HG02852 (cell line): ENCODE measurements at regions not wholly inside any gene's neighbourhood (a gene's known extent, or its start where the extent isn't known, plus 50 kb on each side); places are given as distances from the start of the nearest gene placed in this dataset.
"Not testable (repeated sequence)": the region's sequence is repeated elsewhere in the genome, so short reads cannot be mapped to it uniquely, and the experiment has no call there.

Experiments used
- ATAC-seq: cut with Tn5 transposase; IDR thresholded peaks from one replicate; pipeline ENCODE4 v1.9.1; 2021; ENCODE audit warnings: mild to moderate bottlenecking, moderate library complexity; ENCODE audit not compliant: unreplicated experiment

DNA sequence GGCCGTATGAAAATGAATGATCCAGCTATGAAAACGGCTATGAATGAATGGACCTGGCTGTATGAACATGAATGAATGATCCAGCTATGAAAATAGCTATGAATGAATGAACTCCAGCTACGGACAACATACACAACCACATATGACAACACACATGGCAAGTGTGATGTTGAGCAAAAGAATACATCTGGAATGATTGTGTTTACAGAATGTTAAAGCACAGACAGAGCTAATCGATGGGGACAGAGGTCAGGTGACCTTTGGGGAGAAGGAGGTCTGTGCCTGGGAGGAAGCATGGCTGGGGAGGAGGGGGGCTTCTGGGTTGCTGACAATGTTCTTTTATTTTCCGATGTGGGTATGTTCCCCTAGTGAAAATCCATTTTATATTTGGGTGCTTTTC is 174.0 kb upstream of the WSCD1 start:
- ATAC-seq: no peak

DNA sequence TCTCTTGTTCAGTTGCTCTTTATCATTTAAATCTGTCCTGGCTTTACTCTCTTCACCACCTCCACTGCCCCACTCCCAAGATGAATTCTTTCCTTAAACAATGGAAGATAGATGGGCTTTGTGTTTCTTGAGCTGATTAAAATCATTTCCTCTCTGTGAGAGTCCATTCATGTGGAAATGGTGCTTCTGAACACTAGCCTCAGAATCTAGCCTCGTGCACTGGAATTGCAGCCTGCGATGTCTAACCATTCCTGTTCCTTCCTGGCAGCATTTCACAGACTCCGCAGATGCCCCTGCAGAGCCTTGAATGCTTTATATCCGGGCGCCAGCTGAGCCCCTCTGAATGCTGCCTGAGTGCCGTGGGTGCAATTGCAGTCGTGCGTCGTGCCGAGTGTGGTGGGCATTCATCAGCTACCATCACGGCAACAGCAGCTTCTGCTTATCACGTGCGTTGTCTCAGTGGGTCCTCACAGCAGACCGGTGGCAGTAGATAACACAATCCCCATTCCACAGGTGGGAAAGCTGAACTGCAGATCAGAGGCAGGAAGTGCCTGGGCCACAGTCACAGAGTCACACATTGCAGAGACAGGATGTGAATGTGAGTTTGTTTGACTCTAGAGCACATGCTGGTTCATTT is 172.8 kb upstream of the WSCD1 start:
- no peak for ATAC-seq

DNA sequence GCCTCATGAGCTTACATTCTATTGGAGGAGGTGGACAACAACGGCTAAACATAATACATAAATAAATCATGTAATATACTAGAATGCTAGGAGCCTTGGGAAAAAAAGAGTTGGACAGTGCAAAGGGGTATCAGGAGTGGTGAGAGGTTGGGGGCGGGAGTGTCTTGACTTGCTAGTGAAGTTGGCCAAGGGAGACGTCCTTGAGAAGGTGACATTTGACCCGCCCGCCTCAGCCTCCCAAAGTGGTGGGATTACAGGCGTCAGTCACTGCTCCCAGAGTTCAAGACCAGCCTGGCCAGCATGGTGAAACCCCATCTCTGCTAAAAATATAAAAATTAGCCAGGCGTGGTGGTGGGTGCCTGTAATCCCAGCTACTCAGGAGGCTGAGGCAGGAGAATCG is 172.2 kb upstream of the WSCD1 start:
- not testable (repeated sequence) for ATAC-seq

DNA sequence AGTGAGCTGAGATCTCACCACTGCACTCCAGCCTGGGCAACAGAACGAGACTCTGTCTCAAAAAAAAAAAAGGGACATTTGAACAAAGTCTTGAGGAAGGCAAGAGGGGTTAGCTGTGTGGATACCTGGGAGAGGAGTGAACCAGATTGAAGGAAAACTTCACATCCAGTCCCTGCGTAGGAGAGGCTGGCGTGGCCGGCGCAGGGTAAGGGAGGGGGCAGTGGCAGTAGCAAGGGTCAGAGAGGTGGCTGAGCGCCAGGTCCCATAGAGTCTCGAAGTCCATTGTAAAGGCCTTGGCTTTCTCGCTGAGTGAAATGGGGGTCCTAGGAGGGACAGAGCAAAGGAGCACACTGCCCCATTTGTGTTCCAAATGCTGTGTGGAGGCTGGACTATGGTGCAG is 171.8 kb upstream of the WSCD1 start:
- ATAC-seq: no peak

DNA sequence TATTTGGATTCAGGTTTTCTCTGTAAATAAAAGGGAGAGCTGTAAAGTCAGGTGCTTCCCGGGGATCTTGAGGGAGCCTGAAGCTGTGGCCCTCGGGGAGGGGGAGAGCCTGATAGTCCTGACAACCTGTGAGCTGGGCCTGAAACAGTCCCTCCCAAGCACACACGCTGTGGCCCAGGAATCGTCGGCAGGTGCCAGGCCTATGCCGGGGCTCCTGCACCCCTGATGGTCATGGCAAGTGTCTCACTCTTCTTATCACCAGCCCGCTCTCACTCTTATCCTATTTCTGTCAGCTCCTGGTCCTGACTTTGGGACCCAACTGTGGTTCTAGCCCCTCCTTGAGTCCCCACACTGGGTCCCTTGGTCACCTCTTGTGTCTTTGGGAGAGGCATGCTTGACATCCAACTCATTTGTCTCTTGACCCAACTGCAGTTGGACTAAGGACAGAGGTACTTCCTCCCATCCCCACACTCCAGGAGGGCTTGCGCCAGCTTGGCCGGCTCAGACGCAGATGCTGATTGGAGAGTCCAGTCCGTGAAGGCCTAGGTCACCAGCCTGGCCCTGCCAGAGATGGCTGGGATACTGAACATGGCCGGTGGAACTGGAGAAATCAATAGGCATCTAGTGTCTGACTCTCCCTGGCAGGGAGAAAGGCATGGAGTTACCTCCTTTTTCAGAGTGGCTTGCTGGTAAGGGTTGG is 170.5 kb upstream of the WSCD1 start:
- no peak for ATAC-seq

DNA sequence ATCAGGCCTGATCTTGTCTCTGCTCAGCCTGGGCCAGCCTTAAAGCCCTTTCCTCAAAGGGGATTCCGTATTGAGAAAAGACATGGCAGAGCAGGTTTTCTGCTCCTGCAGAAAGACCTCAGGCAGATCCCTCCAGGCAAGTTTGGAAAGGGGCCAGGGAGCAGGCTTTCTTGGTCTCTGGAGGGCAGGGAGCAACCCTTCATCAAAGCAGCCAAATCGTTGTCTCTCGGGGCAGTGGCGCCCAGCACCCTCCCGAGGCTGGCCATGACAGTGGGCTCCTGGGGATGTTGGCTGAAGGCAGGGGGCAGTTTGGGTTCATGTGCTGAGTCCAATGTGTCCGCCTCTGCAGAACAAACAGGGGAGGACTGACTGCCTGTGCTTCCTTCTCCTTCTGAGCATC is 168.4 kb upstream of the WSCD1 start:
- ATAC-seq: no peak

DNA sequence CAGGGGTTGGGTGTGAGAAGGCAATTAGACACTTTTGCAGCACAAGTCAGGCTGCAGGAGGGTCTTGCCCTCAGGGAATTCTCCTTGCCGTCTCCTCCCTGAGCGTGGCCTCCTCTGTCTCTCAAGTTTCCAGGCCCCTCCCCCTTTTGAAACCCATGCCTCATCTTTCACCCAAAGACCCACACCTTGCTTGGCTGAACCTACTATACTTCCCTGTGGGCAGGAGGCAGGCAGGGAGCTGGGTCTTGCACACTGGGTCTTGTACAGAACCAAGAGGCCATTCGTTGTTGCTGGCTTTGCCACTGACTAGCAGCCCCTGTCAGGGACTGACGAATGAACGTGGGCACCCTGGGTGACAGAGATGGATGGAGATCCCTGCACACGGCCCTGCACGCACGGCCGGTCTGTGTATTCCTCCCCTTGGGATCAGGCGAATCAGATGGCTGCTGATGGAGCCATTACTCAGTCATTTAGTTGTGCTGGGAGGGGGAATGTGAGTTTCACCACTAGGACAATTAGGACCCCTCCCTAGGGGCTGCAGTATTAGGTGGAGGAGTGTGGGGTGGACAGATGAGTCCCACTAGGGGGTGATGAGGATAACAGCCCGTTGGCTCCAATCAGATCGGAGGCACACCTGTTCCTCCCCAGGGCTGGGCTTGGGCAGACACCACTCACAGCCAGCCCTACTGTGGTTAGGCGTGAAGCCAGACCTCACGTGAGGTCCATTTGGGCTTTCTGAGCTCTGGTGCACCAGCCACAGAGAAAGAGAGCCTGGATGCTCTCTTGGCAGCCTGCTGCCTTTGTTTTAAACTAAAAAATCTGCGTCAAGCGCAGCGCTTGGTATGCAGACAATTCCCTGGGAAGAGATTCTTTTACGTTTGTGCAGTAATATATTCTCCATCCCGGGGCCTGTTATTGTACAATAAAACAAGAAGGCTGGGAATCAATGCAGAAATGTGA is 167.7 kb upstream of the WSCD1 start:
- no peak for ATAC-seq

DNA sequence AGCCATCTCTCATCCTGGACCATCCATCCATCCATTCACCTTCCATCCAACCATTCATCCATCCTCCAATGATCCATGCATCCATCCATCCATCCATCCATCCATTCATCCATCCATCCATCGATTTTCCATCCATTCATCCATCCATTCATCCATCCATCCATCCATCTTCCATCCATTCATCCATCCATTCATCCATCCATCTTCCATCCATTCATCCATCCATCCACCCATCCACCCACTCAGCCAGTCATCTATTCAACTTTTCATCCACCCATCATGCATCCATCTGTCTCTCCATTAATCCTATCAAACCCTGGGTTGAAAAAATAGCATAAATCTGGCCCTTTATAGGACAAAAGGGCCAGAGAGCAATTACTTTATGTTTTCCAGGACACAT is 158.3 kb upstream of the WSCD1 start:
- ATAC-seq: no peak

DNA sequence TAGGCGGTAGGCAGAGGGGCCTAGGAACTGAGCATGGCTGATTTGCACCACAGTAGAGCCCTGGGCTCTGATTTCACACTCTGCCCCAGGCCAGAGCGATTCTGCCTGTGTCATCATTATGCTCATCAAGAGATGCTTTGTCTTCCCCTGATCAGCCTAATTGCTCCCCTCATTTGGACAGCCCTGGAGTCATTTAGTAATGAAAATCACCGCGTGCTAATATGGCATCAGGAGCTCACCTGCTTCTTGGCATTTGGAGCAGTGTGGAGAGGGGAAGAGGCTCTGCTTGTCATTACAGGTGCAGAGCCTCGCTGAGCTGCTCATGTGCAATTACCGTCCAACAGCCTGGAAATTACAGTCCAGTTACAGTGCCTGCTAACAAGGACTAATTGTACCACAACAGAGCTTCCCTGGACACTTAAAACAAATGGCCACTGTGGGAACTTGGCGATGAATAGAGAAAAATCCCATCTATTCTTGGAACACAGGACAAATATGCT is 157.1 kb upstream of the WSCD1 start:
- no peak for ATAC-seq

DNA sequence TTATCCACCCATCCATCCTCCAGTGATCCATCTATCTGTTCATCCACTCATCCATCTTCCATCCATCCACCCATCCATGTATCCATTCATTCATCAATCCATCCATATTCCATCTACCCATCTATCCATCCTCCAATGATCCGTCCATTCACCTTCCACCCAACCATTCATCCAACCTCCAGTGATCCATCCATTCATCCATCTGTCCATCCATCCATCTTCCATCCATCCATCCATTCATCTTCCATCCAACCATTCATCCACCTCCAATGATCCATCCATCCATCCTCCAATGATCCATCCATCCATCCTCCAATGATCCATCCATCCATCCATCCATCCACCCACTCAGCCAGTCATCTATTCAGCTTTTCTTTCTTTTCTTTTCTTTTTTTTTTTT is 156.5 kb upstream of the WSCD1 start:
- ATAC-seq: no peak

DNA sequence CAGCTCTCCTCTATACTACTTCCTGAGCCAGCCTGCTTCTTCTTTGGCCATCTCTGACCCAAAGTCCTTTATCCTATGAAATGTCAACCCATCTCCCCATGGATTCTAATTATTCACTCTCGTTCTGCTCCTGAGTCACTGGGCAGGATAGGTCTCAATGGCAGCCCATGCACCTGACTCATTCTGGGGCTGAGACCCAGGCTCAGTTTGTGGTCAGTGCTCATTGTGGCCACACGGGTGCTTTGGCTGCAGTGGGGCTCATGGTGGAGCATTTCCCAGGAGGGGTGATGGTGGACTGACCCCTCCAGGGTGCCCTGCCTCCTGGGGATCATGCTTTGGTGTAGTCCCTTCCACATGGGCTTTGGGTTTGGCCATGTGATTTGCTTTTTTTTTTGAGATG is 154.8 kb upstream of the WSCD1 start:
- no peak for ATAC-seq

DNA sequence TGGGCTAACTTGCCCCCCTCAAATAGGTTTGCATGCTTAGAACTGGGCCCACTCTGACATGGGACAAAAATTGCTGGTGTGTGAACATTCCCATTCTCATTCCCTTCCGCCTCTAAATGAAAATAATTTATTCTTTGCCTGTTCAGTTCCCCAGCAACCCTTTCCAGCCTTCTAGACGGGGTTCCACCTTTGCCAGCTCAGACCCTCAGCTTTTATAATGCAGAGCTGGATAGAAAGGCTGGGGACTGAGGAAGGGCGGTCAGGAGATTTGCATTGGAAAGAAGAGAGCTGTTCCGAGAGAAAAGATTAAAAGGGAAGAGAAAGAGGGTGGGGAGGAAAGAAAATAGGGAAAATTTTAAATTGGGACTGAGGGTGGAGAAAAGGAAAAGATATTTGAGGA is 151.1 kb upstream of the WSCD1 start:
- no peak for ATAC-seq

DNA sequence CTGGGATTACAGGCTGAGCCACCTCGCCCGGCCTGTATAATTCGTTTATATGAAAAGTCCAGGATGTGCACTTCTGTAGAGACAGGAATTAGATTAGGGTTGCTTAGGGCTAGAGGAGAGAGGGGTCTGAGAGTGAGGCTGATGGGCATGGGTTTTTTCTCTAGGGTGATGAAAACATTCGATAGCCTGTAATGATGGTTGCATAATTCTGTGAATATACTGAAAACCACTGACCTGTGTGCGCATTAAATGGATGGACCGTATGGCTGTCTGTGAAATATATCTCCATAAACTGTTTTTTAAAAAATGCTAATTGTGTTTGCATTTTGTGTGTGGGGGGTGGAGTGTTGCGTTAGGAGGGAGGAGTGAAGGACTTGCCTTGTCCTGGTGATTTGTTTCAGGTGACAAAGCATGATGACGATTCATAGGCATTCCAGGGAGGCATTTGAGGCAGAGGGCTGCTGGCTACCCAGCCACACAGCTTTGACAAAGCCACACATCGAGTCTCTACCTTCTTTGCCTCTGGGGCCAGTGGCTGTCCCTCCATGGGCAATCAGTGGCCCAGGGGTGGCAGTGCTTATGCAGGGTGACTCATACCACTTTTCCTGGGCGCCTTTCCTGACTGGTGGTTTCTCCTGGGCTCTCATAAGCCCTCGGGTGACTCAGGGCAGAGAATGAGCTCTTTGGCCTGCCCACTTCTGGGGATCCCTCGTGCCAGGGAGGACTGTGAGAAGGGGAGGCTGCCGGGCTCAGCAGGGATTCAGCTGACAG is 148.5 kb upstream of the WSCD1 start:
- no peak for ATAC-seq

DNA sequence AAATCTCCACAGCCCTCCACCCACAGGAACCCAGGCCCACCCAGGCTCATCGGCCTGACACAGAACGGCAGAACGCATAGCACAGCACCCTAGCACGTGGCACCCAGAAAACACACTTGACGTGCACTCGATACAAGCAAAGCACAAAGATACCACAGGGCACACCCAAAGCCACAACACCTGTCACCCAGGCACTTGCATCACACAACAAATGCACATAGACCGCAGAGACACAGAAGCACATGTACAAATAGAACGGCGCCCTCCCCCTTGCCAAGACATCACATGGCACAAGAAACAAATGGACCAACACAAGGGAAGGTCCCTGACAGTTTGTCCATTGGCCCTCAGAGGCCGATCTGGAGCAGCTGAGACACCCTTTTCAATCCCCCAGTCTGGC is 147.7 kb upstream of the WSCD1 start:
- no peak for ATAC-seq

DNA sequence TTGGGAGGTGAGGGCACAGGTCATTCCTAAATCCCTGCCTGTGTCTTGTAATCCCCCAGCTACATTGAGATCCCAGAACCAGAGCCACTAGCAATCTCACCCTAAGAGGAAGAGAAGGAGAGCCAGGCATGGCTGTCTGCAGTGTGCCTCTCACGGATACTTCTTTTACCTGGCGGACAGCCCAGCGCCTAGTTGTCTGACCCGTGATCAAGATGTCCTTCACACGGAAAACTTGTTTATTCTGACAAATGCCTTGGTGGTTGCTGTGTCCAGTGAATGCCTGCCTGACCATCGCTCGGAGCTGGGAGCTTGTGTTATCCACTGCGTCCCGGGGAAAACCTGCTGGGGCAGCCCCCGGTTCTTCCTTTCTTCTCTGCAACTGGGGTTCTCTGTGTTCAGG is 140.5 kb upstream of the WSCD1 start:
- no peak for ATAC-seq

DNA sequence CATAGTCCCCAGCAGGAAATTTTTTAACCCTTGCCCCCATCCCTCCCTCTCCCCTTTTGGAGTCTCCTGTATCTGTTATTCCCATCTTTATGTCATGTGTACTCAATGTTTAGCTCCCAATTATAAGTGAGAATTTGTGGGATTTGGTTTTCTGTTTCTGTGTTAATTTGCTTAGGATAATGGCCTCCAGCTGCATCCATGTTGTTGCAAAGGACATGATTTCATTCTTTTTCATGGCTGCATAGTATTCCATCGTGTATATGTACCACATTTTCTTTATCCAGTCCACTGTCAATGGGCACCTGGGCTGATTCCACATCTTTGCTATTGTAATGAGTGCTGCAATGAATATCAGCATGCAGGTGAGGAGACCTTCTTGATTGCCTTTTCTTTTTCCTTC is 139.6 kb upstream of the WSCD1 start:
- ATAC-seq: not testable (repeated sequence)

DNA sequence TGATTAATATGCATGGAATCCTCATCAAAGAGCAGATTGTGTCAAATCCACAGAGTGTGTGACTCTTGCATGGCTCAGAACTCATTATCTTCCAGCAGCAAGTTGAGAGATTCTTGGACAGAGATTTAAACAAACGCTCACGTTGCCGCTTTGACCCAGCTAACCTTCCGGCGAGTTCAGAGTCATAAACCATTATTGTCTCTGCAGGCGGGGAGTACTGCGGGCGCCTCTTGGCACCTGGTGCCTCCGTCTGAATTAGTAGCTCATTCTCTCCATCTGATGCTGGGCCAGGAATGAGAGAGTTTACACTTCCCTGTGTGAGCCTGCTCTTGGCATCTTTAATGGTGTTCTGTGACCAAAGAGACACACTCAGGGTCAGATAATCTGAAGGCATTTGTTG is 138.6 kb upstream of the WSCD1 start:
- no peak for ATAC-seq

DNA sequence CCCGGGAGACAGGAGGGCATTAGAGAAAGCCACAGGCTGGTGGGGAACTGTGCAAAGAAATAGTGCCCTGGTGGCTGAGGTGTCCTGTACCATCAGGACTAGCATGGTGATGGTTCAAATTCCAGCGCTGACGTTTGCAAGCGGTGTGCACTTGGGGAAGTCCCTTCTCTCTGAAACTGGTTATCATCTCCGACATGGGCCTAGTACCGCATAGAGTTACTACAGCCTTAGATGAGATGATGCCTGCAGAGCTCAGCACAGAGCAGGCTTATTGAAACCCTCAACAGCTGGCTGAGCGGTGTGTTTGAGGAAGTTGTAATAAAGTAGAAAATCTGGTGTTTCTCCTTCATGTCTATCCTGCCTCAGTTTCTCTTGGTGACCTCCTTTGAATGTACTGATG is 136.7 kb upstream of the WSCD1 start:
- ATAC-seq: no peak

DNA sequence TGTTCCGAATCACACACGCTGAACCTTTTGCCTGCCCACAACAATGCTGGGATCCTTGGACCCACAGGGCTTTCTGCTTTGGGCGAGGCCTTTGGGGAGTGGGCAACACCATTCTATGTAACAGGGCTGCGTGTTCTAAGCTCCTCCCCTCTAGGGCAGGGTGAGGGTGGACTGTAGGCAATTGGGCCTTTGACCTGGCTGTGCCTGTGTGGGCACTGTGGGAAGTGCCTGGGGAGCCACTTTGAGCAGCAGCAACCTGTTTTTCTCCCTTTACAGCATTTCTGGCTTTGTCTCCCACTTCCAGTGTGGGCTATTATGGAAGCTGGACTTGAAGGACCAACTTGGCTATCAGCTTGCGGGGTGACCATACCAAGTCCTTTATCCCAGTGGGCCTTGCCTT is 128.9 kb upstream of the WSCD1 start:
- no peak for ATAC-seq

DNA sequence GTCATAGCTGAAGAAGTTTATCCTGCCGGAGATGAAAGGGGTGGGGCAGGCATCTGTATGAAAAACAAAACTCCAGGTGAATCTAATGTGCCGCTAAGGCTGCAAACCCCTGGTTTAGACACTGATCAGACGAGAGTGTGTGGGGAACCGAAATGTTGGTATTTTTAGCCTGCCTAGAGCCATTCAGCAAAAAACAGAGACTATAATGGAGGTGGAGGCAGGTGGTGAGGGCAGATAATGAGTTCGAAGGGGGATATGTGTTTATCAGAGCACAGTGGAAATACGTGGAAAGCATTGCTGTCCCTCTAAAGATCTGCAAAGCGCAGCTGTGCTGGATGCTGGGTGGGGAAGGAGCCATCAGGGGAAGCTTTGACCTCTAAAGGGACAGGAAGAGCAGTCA is 127.5 kb upstream of the WSCD1 start:
- ATAC-seq: no peak

DNA sequence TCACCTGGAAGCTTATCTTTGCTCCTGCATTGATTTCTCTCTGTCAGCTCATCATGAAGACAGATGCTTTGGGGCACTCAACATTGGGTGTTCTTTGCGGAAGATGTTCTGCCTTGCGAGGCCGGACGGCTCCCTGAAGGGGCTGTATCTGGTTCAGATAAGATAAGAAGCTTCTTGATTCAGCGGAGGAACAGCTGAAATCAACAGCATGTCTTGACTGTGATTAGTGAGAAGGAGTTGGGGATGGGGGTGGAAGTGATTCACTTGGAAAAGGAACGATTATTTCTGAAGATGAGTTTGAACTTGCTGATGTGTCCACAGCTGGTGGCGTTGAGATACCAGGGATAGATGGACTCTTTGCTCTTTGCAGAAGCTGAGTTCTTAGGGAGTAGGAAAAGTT is 126.9 kb upstream of the WSCD1 start:
- no peak for ATAC-seq
